Activated gamma-delta T cell treated with anti-CD3 and anti-CD28 coated beads, Interleukin-2, amount 50 U/mL, for 16 hours (primary cell): ENCODE measurements at regions not wholly inside any gene's neighbourhood (a gene's known extent, or its start where the extent isn't known, plus 50 kb on each side); places are given as distances from the start of the nearest gene placed in this dataset.

Experiments used
- DNase-seq: peaks from one replicate; pipeline ENCODE4 v3.0.0-alpha.2; 2020; ENCODE audit warnings: low read depth

DNA sequence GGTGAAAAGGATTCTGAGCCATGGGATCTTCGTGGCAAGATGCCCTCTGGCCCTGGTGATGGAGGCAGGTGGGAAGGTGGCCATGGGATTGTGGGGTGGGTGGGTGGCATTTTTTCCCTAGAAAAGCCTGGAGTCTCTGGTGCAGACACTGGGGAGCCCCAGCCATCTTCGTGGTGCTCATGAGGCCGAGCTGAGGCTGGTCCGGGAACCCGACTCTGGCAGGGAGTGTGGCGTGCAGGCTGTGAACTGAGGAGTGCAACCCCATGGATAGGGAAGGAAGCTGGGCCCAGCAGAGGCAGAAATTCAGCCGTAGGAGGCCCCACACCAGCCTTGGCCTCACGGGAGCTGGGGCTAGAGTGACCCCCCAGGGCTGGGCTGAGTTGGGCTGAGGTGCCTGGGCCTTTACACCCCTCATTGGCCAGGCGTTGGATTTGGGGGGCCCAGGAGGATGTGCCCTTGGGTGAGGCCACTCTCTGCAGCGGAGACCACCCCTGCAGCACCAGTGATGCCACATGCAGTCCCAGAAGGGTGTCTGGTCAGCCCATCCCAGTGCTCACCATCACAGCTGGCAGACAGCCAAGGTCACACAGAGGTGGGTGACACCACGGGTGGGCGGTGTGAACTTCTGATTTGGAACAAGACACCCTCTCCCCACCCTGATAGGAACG, 115.6 kb upstream of the HDAC4 start:
- DNase-seq, result no peak

DNA sequence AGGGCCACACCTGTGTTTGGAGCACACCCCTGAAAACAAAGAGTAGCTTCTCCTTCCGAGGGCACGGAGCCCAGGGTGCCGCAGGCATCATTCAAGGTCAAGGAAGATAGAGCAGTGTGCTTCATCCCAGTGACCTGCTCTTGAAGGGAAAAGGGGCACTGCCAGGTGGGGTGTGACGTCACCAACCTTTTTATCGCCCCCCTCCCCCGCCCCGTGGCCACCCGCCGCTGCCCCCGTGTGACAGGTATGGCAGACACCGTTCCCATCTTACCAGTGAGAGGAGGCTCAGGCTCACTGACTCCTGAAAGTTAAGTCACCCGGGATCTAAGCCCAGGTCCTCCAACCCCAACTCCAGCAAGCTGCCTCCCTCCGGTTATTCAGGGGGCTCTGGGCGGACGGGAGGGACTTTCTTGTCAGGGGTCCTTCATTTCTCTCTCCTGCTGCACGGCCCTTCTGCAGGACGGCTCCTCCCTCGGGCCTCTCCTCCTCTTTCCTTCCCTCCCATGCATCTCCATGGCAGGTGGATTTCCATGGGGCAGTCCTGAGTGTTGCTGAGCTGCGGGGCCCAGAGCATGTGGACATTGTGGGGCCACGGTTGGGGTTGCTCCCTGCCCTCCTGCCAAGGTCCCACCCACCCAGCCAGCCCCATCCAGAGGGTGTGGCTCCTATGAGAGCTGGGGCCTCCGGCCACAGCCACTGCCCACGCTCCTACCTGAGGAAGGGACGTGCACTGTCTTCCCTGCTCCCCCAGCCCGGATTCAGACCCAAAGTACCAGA, 114.1 kb upstream of the HDAC4 start:
- DNase-seq, result no peak

DNA sequence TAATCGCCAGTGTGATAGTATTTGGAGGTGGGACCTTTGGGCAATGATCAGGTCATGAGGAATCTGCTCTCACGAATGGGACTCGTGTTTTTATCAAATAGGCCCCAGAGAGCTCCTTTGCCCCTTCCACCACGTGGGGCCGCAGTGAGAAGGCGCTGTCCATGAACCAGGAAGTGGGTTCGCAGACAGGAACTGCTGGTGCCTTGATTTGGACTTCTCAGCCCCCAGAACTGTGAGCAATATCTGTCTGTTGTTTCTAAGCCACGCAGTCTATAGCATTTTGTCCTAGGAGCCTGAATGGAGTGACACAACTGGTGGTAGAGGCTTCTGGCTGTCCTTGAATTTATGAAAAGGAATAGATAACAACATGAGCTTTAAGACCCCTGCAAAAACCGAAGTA, 111.2 kb upstream of the HDAC4 start:
- no peak for DNase-seq

DNA sequence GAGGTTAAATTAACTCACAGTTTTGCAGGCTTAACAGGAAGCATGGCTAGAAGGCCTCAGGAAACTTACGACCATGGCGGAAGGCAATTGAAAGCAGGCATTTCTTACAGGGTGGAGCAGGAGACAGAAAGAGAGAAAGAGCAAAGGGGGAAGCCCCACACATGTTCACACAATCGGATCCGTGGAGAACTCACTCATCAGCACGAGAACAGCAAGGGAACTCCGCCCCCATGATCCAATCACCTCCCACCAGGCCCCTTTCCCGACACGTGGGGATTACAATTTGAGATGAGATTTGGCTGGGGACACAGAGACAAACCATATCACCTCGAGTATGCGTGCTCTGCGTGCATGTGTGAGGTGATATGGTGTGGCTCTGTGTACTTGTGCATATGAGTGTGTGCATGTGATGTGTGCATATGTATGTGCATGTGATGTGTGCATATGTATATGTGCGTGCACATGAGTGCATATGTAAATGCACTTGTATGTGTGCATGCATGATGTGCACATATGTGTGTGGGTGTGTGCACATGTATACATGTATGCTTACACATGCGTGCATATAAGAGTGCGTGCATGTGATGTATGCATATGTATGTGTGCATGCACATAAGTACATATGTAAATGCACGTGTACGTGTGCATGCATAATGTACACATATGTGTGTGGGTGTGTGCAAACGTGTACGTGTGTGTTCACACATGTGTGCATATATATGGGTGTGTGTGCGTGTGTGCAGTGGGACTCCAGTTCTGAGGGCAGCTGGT, 108.7 kb upstream of the HDAC4 start:
- DNase-seq, result no peak

DNA sequence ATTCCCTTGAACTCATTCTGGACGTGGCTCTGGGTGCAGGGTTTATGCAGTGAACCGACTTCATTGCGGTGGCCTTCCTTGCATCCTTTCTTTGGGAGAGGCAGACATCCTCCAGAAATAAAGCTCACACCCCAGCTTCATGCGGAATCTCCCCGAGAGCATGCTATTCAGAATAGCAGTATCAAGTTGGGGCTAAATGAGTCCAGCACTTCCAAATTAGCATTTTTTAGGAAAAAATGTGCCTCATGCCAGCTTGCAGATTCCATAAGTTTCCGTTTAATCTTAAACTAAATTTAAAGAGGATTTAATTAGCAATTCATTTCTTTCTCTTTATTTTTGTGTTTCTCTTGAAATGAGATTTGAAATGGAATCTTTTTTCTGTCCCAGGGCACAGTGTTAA, 107.4 kb upstream of the HDAC4 start:
- DNase-seq, result no peak

DNA sequence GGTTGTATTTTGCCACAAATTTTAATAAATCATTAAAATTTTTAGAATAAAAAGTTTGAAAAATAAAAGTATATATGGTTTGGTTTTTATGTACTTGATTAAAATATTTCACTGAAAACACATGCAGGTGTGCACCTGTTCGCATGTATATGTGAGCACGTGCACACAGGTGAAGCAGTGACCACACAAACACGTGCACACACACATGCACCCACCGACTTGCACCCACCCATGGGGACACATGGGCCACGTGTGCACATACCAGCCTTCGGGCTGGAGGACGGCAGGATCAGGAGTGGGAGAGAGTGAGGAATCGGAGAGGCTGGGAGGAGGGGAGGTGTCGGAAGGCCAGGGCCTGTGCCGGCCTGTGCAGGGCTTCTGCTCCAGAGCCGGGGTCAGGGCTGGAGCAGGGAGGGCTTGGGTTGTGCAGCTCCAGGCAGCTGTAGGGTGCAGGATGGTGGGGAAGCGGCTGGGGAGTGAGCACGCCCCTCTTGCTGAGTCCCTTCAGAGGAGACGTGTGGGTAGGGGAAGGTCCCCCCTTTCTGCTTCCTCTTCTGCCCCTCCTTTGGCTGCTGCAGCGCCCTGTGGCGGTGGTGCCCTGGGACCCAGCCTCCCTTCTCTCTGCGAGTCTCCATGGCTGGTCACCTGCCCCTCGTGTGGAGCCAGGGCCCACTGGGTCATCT, 106.9 kb upstream of the HDAC4 start:
- no peak for DNase-seq

DNA sequence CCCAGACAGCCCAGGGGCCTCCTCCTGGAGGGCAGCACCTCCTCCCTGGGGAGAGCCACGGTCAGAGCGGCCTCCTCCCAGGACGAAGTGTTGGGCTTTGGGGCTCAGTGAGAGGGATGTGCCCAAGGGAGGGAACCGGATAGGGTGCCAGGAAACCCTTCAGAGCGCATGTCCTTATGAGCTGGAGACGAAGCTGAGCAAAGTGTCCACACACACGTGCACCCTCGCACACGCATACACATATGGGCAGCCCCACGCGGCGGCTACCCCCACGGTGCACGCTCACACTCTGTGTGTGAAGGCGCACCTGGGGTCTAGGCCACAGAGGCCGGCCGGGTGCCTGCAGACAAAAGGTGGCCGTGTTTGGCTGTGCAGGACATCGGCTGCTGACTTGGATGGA, 106.1 kb upstream of the HDAC4 start:
- no peak for DNase-seq

DNA sequence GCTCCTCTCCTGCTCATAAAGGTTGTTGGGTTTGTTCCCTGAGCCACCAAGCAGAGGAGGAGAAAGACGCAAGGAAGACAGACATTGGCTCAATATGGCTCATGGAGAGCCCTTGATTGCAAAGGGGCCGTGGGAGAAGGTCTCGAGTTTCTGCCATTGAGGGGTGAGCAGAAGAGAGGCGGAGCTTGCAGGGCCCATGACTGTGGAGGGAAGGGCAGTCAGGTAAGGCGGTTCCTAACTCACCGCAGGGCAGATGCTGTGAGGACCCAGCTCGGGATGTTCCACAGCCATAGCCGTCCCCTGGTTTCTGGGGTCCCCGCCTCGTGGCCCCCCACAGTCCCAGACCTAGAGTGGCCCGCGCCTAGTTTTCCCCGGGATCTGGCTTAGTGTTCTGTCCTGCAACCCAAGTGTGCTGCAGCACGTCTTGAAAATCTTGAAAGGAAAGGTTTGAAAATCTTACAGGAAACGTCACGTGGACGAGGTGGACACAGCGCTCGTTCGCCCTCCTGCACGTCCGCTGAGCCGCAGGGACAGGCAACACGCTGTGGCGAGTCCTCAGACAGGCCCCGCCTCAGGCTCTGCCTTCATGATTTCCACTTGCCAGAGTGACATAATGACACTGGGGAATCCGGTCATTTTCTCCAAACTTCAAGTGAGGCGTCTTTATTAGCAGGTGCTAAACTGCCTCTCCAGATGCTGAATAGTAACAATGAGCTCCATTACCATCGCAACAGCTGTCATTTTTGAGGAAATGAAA, 105.5 kb upstream of the HDAC4 start:
- DNase-seq, result no peak

DNA sequence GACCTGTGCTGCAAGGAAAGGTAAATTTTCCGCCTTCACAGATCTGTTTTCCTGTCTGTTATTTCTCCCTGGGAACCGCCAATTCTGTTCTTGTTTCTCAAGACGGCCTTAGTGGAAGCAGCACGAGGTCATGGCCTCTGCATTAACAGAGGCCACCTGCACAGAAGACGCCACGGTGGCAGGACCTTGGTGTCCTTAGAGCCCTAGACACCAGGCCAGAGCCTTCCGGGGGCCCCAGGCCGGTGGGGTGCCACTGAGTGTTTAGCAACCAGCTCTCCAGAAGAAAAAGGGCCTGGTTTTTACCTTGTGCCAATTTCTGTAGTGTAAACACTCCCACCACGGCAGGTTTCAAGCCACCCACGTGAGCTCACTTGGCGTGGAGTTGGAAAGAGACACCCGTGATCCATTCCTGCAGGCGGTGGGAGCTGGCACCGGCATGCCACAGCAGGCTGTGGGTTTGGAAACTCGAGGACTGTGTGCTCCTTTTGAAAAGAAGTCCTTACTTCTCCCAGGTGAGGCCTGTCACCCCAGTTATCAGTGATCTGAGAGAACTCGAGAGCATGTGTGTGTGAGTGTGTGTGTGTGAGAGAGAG, 103.9 kb upstream of the HDAC4 start:
- no peak for DNase-seq

DNA sequence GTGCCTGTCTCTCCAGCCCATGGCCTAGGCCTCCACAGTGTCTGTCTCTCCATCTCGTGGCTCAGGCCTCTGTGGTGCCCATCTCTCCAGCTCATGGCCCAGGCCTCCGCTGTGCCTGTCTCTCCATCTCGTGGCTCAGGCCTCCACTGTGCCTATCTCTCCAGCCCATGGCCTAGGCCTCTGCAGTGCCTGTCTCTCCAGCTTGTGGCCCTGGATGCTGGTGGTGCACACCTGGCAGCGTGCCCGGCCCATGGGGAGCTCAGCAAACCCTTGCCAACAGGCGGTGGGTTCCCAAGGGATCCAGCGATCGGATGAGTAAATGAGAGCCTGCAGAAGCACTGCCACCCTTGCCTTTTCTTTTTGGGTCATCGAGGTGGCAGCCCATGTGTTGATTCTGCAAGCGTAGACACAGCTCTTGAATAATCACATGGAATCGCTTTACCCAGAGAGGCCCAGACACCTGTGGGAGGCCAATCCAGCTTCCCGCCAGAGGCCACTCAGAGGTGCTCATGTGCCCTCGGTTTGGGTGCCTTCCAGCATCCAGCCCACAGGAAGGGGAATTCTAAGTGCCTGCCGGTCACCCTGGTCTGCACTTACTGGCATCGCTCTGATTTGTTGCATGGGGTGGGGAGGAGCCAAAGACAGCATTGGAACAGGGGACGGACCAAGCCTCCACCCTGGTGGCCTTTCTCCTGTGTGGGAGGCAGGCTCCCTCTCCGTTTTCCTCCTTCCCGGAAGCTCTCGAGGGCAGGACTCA, 101.8 kb upstream of the HDAC4 start:
- DNase-seq, result no peak

DNA sequence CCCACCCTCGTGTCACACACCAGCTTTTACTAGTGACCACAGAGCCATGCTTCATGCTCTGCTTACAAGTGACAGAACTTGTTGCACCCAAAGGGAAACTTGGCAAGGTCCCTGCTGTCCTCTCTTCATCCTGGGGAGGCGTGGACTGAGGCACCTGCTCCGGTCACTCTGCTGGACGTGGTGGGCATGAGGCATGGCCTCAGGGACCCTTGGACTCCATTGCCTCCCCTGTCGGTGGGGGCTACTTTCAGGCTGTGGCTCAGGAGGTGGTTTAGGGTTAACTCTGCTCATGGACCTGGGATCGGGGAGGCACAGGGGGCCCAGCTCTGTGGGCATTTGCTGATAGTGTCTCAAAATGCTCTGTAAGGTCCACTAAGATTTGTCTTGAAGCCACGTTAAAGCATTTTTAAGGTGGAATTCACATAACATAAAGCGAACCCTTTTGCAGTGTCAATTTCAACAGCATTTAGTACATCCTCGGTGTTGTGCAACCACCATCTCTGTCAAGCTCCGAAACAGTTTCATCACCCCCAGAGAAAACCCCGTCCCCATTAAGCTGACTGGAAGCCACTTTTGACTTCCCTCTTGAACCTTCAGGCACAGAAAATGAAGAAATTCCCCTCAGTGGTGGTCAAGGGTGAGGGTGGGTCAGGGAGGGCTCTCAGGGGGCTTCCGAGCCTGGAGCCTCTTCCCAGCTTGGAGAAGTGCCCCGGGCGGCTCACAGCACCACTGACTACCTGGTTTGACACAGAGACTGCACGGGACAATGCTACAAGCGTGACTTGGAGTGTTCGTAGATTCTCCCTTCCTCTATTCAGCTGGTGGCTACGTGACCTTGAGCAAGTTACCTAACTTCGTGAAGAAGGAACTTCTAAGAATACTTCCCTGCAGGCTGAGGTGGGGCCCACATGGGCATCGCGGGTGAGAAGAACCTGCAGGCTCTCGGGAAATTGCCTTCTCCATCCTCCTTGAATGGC, 100.0 kb upstream of the HDAC4 start:
- DNase-seq, result no peak

DNA sequence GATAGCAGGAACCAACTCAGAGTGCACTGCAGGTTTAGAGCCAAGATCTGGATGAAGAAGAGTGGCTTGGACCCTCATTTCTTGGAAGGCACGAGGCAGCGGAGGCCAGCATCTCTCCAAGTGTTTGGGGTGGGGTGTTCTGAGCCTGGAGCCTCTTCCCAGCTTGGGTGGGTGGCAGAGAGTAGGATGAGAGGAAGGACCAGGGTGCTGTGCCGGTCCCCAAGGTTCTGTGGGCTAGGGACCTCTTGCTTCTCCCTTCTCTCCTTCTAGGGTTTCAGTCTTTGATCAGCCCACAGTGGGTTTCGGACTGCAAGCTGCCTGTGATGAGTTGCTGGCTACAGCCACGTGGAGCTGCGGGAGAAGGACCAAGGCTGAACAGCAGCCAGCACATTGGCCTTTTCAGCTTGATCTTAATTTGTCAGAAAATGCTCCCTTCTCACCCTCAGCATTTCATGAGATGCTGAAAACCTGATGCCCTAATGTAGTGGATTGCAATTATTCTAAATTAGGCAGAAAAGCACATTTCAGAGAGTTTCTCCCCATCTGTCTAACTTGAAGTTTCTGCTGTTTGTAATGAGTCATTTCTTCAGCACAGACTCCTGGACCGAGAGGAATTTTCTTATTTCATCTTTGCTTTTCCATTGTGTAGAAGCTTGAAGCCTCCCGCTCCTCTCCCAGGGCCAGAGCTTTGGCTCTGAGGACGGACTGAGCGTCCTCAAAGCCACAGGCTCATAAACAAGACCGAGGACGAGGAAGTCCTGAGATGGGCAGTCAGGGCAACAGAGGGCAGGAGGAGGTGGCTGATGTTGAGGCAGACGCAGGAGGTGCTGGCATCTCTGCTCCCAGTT, 99.1 kb upstream of the HDAC4 start:
- no peak for DNase-seq

DNA sequence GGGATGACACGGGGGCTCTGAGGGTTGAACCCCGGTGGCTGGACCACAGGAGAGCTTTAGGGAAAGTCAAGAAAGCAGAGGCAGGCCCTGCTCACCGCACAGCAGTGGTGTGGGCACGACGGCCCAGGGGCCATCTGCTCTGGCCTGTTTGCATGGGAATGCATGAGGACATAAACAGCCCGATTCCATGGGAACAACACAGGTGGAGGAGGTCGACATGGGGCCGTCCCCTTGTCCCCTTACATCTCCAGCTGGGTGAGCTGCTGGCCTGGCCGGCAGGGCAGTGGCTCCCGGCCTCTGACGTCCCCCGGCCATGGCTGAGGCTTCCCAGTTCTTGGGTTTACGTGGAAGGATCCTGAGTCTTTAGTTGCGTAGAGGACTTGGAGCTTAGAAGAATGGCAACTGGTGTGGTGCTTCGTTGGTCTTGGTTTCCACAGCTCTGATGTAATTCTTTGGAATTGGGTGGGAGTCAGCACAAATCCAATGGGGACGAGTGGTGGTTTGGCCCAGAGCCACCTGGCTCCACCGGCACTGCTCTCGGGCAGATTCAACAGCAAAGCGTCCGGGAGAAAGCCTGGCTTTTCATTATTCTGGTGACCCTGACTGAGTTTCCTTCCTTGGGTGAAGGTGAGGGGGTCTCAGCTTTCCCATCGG, 98.3 kb upstream of the HDAC4 start:
- DNase-seq, result no peak

DNA sequence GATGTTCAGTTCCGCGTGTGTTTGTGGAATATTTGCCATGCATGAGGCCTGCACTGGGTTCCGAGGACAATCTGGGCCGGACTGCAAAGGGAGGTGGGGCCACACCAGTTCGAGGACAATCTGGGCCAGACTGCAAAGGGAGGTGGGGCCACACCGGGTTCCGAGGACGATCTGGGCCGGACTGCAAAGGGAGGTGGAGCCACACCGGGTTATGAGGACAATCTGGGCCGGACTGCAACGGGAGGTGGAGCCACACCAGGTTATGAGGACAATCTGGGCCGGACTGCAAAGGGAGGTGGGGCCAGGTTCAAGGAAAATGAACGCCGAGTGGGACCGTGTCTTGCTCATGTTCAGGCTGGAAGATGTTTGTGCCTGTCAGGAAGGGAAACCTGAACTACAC, 97.8 kb upstream of the HDAC4 start:
- no peak for DNase-seq

DNA sequence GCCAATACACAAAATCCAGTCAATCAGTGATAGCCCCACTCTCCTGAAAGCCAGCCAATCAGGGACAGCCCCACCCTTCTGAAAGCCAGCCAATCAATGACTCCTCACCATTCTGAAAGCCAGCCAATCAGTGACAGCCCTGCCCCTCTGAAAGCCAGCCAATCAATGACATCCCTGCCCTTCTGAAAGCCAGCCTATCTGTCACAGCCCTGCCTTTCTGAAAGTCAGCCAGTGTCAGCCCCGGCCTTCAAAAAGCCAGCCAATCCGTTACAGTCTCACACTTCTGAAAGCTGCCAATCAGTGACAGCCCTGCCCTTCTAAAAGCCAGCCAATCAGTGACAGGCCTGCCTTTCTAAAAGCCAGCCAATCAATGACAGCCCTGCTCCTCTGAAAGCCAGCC, 95.9 kb upstream of the HDAC4 start:
- no peak for DNase-seq

DNA sequence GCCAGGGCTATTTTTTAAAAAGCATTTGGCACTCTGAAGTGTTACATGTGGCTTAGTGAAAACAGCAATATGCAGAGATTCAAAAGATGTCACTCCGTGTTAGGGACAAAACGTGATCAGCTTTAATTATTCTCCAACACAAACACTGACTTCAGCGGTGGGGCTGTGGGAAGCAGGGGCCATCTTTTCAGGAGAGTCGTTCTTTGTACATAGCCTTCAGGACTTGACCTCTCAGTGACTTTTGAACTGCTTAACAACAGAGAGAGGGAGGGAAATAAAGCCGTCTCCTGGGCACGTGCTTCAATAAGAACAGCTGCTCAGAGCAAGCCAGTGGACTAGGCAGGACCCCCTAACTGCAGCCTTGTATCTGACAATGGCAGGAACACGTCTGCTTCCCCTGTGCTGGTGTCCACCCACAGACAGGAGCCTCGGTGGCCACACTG, 95.0 kb upstream of the HDAC4 start:
- DNase-seq, result no peak

DNA sequence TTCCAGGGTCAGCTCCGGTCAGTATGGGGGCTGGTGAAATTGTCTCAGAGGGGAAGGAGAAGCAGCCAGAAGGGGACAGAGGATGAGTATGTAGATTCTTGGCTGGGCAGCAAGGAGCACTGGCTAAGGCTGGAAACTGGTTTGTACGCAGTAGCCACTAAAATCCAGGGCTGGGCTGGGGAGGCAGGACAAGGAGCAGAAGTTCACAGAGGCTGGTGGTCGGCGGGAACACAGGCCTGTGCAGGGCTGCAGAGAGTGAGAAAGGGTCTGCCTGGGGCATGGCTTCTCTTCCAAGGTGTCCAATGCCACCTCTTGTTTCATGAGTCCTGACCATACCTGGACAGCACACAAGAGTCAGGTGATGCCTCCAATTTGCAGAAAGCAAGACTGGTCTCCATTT, 94.4 kb upstream of the HDAC4 start:
- no peak for DNase-seq

DNA sequence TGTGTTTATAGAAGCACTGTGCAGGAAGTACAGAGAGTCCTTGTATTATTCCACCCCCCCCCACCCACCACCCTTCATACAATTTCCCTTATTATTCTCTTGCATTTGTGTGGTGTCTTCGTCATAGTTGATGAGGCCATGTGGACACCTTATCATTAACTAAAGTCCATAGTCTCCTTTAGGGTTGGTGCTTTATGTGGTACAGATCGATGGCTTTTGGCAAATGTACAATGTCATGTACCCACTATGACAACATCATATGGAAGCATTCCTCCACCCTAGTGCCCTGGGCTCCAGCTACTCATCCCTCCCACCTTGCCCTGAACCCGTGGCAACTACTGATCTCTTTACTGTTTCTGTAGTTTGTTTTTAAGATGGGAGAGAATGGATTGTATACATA, 93.8 kb upstream of the HDAC4 start:
- DNase-seq, result no peak
